GM18861 (cell line): ENCODE measurements at regions not wholly inside any gene's neighbourhood (a gene's known extent, or its start where the extent isn't known, plus 50 kb on each side); places are given as distances from the start of the nearest gene placed in this dataset.

Source experiments
- ATAC-seq: cut with Tn5 transposase; IDR thresholded peaks from one replicate; pipeline ENCODE4 v1.9.1; 2021; ENCODE audit not compliant: unreplicated experiment

DNA sequence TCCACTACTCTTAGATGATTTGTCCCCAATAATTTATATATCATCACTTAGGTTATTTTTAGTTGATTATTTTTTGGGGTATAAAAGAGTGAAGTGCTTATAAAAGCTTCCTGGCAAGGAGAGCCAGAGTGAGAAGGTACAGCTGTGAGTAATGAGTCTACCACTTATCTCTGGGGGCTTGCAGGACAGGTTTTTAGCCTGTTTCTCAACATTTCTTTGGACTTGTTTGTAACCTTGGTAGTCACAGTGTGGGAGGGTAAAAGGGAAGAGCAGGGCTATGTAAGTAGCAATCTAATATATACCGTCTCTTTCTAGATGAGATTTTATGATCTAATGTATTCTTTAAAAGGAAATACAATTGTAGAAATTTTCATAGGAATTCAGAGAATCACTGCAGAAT lies 321.3 kb upstream of the GOLIM4 start:
- no peak for ATAC-seq

DNA sequence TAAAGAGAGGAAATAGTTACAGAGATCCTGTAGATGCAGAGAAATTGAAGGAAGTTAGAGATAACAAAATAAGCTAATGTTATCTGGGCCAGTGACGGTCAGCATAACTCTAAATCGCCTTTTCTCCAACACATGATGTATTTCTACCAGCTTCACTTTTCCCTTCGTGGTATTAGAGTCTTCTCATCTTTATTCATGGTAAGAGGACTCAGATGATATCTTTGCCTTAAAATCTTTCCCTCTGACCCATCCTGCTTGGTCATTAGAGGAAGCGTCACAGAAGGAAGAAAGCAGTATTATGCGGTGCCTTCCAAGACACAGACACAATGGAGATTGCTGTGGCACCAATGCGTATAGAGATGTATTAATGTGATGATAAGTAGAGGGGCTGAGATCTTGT lies 320.7 kb upstream of the GOLIM4 start:
- no peak for ATAC-seq

DNA sequence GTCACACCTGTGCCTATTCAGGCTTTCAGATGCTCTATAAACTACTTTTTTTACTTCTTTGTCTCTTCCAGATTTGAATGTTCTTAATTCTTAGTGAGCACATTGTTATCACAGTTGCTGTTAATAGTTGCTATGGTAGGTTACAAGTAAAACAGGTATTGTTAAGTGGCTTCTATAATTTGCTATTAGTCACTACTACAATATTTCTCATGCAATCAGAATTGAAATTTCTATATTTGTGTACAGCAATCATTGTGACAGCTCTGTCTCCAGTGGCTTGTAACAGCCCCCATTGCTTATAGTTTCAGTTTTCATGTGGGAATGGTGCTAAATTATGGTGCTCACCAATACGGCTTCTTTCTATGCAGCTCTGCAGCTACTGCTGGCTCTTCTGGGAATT lies 318.4 kb upstream of the GOLIM4 start:
- ATAC-seq = no peak

GRCh38 chr3:168407381-168407780 lies 311.7 kb upstream of the GOLIM4 start:
- no peak for ATAC-seq

DNA sequence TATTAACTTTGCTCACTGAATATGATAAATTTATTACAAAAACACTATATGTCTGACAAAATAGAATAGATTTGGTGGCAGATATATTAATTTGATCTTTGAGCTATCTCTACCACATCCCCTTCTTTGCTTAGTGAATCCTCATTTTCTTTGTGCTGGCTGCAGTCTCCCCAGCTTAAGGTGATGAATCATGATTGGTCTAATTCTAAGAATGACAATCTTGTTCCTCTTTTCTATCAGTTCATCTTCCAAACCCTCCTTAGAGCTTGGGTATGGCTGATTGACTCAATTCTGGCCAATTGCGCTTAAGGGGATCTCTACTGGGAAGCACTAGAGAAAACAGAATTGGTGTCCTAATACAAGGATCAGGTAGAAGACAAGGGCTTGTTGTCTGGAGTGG lies 309.6 kb upstream of the GOLIM4 start:
- no peak for ATAC-seq

DNA sequence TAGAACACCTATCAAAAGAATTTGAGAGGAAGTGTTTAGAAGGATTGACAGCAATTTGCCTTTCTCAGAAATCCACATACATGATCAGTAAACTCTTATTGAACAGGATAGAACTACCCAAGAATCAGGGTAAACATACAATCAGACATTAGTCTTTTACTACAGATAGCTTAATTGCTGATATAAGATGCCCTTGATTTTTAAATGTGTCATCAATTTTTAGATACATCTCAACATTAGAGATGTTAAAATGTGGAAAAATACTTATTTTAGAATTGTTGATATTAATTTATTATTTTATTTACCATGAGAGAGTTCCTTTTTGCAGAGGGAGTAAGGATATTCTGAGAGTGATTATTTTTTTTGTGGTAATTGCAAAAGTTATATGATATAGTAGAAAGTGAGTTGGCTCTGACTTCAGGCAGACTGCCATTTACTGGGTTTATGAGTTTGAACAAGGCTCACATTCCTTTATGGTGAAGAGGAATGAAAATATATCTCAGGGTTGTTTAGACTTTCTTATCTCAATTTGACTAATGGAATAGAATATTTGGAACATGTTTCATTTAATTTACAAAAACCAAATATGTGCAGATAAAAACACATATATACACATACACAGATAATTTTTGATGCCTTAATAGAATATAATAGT lies 302.8 kb upstream of the GOLIM4 start:
- no peak for ATAC-seq

DNA sequence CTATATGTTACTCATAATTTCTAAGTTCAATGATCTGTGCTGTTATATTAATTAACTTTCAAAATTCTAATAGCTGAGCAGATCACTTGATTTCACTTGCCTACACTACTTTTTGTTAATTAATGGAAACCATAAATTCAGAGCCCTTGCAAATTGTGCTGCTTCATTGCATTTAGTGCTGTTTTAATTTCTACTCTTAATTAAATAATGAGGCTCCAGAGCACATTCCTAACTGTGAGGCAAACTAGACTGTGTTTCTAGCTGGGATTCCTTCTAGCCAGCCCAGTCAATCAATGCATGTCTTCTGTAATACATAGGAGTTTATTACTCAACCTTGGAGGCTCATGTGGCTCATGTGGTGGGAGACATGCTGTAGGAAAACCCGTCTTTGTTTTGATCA lies 301.1 kb upstream of the GOLIM4 start:
- no peak for ATAC-seq

- no peak for ATAC-seq
Observed at GRCh38 chr3:168395551-168395950, 299.8 kb upstream of the GOLIM4 start.

DNA sequence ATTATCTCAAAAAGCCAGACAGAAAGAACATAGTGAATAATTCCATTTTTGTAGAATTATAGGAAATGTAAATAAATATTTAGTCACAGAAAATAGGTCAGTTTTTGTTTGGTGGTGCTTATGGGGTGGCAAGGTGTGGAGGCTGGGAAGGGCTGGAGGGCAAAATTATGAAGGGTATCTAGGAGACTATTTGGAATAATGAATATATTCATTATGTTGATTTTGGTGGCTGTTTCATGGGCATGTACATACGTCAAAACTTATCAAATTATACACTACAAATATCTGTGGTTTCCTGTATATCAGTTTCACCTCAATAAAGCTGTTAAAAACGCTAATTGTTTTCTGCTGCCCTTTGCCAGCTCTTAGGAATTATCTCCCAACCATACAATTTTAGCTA lies 298.7 kb upstream of the GOLIM4 start:
- ATAC-seq = no peak

- ATAC-seq = no peak
Observed at GRCh38 chr3:168386301-168386700, 290.6 kb upstream of the GOLIM4 start.

DNA sequence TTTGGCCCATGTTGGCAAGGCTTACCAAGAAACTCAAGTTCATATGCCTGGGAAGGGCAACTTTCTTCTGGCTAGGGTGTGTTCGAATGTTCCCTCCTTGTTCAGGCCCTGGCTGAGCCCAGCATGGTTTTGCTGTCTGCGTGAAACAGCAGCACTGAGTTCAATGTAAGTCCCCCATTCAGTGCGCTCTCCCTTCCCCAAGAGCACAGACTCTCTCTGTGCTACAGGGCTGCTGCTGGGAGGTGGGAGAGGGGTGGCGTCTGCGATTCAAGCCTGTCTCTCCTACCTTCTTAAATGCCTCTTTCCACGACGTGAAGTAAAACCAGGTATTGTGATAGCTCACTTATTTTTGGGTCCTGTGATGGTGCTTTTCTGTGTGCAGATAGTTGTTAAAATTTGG lies 289.3 kb upstream of the GOLIM4 start:
- ATAC-seq = no peak

DNA sequence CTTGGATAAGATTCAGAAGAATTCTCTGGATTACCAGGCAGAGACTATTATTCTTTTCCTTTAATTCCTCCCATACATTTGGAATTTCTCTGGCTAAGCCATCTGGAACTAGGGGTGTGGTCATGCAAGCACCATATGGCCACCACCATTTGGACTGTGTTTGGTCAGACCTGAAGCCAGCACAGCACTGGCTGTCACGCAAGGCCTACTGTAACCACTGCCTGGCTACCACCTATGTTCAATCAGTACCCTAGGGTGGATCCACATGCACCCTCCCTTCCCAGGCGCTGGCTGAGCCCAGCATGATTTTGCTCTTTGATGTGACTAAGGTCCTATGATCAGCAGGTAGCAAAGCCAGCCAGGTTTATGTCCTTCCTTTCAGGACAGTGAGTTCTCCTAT lies 287.8 kb upstream of the GOLIM4 start:
- ATAC-seq = no peak

- no peak for ATAC-seq
Observed at GRCh38 chr3:168371846-168372245, 276.1 kb upstream of the GOLIM4 start.

DNA sequence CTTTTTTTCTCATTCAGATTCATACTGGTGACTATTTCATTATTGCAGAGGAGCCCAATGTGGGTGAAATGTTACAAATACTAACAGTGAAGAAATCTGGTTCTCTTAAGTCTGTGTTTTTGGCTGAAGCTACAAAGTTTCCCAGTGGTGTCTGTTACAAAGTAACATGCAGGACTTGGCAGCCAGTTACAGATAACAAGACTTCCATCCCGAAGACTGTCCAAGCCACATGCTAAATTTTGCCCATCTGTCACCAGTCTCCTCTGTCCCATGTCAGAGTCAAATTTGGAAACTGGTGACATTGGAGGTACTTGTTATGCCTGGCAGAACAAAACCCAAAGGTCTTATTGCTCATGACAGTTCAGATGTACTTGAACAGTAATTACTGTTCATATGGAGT lies 269.2 kb upstream of the GOLIM4 start:
- ATAC-seq = no peak

- ATAC-seq = no peak
Observed at GRCh38 chr3:168362661-168363247, 267.0 kb upstream of the GOLIM4 start.

- ATAC-seq = no peak
Observed at GRCh38 chr3:168362156-168362555, 266.4 kb upstream of the GOLIM4 start.

GRCh38 chr3:168360993-168361392 lies 265.3 kb upstream of the GOLIM4 start:
- ATAC-seq = no peak

GRCh38 chr3:168342946-168343850 lies 247.5 kb upstream of the GOLIM4 start:
- ATAC-seq = no peak

DNA sequence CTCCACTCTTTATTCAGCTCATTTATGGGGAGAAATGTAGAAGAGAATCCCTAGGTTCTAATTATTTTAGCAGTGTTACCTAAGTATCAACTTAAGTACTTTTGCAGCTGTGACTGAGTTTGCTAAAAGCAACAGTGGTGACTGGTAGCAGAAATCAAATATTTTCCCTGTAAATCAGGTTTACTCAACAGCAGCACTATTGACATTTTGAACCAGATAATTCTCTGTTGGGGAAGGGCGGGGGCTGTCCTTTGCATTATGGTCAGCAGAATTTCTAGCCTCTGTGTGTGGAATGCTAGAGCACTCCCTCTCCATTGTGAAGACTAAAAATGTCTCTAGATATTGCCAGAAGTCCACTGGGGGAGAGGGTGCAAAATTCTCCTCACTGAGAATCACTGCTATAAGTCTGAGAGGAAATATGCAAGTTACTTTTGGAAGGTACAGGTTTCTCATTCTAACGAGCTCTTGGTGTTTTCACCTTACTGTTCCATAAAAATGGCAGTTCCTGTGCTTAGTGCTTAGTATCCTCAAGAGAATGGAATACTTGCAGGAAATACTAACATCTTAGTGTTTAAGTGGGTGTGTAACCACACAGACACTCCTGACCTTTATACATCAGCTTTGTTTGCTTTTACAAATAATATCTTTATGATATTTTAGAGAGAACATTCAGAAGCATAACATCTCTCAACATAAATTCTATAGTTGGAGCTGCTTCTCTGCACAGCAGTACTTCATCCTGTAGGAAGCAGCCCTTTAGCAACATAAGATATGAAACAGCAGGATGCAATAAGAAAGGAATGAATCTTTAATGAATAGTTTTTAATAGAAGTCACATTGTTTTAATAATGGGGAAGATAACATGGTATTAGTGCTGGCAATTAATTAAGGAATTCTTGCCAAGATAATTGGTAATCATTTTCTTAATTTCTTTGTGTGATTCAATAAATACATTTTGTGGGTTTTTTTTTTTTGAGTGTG lies 246.5 kb upstream of the GOLIM4 start:
- ATAC-seq = no peak

GRCh38 chr3:168341192-168341815 lies 245.6 kb upstream of the GOLIM4 start:
- no peak for ATAC-seq

- no peak for ATAC-seq
Observed at GRCh38 chr3:168338161-168338560, 242.4 kb upstream of the GOLIM4 start.
